GM19043 (cell line): ENCODE measurements at regions not wholly inside any gene's neighbourhood (a gene's known extent, or its start where the extent isn't known, plus 50 kb on each side); places are given as distances from the start of the nearest gene placed in this dataset.
"Not testable (repeated sequence)": the region's sequence is repeated elsewhere in the genome, so short reads cannot be mapped to it uniquely, and the experiment has no call there.

Source experiments
- ATAC-seq: cut with Tn5 transposase; IDR thresholded peaks from one replicate; pipeline ENCODE4 v1.9.1; 2021; ENCODE audit warnings: low read depth; ENCODE audit not compliant: unreplicated experiment

GRCh38 chr5:39934830-39935229, 510.1 kb upstream of the DAB2 start:
- ATAC-seq: no peak

- ATAC-seq: no peak
Observed at GRCh38 chr5:39933061-39933460, 508.3 kb upstream of the DAB2 start.

GRCh38 chr5:39928709-39929108, 503.9 kb upstream of the DAB2 start:
- ATAC-seq: no peak

- no peak for ATAC-seq
Observed at GRCh38 chr5:39919876-39920275, 495.1 kb upstream of the DAB2 start.

DNA sequence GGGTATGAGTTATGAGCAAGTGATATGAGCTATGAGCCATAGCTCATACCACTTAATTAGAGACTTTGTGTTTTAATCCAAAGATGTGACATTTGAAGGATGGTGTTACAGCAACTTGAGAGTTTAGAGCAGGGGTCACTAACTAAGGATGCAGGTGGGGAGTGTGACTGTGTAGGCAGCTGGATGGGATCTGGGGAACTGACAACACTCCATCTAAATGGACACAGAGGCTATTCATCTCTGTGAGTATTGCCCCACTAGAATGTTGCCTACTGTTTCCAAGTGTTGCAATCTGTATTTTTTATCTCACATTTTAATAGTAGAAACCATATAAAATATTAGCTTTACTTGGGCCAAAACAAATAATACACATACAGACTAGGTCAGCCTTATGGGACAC, 488.1 kb upstream of the DAB2 start:
- no peak for ATAC-seq

- not testable (repeated sequence) for ATAC-seq
Observed at GRCh38 chr5:39907267-39907951, 482.6 kb upstream of the DAB2 start.

DNA sequence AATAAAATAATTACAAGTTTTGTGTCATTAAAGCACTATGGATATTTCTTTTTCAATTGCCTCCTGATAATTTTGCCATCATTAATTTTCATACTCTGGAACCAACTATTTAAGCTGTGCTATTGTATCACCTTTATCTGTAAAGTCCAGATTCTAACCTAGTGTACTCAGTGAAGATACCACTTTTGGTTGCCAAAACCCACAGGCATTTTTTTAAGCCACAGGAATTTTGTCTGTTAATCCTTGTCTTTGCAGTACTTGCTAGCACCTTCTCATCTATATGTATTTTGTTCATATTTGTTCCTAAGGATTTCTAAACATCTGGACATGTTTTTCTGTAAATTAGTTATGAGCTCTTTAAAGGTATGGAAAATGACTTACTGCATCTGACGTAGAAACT, 481.4 kb upstream of the DAB2 start:
- ATAC-seq: no peak

DNA sequence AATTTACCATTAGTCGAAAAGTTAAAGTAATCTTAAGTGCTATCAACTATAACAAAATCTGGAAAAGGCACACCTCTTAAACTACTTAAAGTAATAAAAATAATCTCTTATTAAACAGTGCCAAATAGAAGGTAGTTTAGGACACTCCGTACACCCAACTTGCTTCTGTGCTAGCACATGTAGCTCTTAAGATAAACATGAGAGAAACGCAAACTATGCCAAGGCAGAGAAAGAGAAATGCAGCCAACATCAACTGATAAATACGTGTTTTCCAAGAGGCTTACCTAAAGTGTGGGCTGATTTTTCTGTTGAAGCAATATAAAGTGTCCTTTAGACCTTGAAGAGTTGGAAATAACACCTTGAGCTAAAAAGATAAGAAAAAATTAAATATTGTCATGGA, 480.6 kb upstream of the DAB2 start:
- ATAC-seq: no peak

- ATAC-seq: no peak
Observed at GRCh38 chr5:39902626-39903025, 477.8 kb upstream of the DAB2 start.

DNA sequence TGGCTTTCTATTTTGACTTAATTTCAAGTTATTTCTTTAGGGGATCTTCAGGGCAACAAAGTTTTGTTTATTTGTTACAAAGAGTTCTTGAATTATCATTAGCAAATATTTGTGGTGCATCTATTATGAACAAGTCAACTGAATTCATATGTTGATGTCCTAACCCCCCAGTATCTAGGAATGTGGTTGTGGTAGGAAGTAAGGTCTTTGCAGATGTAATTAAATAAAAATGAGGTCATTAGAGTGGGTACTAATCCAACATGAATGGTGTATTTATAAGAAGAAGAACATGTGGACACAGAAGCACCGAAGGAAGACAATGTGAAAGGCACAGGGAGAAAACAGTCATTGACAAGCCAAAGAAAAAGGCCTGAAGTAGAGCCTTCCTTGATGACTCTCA, 474.0 kb upstream of the DAB2 start:
- no peak for ATAC-seq

DNA sequence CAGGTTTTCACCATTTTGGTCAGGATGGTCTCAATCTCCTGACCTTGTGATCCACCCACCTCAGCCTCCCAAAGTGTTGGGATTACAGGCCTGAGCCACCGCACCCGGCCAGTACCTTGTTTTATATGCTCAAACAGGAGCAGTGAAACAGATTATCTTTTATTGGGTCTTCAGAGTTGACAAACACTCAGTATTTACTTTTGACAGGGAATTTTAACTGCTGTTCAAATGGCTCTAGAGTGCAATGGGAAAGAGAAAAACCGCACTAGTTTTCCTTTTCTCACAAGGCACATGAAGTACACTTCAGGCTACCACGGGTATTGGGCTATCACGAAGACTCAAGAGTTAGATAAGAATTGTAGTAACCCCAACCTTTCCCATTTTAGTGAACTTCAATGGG, 471.9 kb upstream of the DAB2 start:
- ATAC-seq: no peak

DNA sequence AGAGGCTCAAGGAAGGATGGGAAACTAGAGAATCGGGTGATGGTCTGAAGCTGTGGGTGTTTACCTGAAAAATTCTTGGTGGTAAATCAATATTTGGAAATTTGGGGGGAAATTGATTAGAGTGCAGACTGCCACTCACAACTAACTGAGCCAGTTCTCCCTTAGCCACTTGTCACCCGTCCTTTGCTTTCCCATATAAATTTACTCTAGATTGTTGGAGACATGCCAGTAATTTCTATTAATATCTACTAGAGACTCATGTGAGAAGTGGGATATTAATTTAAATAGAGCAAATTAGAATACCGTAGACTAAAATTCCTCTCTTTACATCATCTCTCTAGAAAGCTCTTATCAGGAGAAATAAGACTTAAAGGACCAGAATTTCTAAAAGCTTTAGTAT, 471.3 kb upstream of the DAB2 start:
- no peak for ATAC-seq

GRCh38 chr5:39892708-39893107, 467.9 kb upstream of the DAB2 start:
- ATAC-seq: no peak

- ATAC-seq: no peak
Observed at GRCh38 chr5:39891376-39891775, 466.6 kb upstream of the DAB2 start.

- ATAC-seq: no peak
Observed at GRCh38 chr5:39880985-39881384, 456.2 kb upstream of the DAB2 start.

DNA sequence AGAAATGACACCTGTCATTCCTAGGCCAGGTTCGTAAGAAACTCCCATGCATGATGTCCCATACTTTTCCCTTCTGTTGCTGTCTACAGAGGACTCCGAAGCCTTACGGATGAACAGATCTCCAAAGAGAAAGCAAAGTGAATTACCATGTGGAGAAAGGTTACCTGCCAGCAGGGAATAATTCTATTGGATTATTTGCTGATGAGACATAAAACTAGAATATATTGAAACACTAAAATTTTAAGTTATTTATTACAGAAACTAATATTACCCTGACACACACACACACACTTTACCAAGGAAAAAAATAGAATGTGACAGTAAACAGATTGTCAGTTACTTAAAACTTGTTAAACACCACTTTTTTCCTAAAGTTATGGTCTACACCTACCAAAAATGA, 452.7 kb upstream of the DAB2 start:
- no peak for ATAC-seq

DNA sequence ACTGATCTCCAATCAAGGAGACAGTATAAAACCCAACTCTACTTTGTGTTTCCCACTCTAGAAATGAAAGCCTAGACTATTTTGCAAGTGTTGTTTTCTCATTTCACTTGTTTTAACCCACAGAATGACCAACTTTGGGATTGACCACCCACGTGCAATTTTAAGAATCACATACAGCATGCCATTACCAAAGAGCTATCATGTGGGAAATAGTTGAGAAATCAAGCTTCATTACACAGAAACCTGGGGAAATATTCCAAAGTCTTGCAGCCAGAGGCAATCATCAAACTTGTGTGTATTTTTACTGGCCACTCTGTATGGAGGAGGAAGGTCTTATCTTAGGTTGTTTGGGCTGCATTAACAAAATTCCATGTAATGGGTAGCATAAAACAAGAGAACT, 451.4 kb upstream of the DAB2 start:
- no peak for ATAC-seq

GRCh38 chr5:39870137-39870536, 445.4 kb upstream of the DAB2 start:
- no peak for ATAC-seq

GRCh38 chr5:39869396-39869795, 444.6 kb upstream of the DAB2 start:
- ATAC-seq: no peak

- ATAC-seq: no peak
Observed at GRCh38 chr5:39867923-39868322, 443.1 kb upstream of the DAB2 start.

DNA sequence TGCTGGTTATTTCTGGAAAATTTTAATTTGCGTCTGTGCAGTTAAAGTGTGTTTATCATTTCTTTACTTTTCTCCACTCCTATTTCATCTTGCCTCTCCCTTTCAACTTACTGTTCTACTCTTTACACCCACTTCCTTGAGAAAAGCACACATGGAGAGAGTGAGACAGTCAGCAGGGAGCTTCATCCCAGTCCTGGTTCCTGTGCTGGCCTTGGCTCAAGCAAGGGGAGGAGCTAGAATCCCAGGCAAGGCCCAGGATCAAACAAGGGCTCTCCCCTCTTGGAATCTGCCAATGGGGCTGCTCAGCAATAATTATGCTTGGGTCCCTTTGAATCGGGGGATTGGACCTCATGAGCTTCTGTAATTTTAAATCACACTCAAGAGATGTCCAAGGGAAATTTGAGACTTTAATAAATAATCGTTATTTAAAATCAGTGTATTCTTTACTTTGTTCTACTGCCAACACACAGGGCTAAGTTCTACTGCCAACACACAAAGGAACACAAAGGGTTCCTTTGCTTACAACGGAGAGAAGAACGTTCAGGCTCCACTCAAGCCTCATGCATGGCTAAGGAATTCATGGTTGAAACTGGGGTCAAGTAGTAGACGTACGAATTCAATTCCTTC, 439.3 kb upstream of the DAB2 start:
- ATAC-seq: no peak

GRCh38 chr5:39857041-39857440, 432.3 kb upstream of the DAB2 start:
- ATAC-seq: no peak
